ENCODE measurements at regions not wholly inside any gene's neighbourhood (a gene's known extent, or its start where the extent isn't known, plus 50 kb on each side); places are given as distances from the start of the nearest gene placed in this dataset.

DNA sequence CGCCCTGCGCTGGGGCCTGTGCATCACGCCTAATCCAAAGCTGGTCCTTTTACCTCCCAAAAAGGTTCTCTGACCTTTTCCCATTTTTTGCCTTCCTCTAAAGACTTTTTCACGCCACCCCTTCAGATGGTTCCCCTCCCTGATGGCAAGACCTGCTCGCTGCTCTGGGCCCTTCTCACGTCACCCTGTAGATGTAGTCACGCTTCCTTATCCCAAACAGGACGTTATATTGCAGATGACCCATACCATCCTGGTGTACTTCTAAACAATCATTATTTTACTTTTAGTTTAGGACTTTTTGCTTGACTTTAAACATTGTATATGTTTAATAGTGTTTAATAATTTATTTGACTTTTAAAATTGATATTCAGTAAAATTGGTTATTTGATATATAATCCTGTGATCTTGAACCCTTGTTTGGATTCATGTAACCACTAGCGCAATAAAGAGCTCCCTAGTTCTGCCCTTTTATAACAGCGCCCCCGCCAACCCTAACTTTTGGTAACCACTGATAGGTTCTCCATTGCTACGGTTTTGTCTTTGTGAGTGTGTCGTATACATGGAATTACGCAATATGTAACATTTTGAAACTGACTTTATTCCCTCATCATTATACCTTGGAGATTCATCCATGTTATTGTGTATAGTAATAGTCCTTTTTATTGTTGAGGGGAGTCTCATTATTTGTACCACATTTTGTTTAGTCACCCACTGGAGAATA, 159.0 kb upstream of the CHRNA7 start:
- DNase-seq (ENCODE audit: low read depth): no peak

DNA sequence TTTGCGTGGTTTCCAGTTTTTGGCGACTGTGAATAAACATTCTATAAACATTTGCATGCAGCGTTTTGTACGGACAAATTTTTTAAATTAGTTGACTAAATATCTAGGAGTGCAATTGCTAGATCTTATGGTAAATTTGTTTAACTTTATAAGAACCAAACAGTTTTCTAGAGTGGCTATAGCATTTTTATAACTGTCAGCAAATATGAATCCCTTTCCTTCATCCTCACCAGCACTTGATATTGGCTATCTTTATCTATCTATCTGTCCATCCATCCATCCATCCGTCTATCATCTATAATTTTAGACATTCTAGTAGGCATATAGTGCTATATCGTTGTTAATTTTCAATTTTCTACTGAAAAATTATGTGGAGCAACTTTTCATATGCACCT, 158.4 kb upstream of the CHRNA7 start:
- DNase-seq (ENCODE audit: low read depth): no peak

DNA sequence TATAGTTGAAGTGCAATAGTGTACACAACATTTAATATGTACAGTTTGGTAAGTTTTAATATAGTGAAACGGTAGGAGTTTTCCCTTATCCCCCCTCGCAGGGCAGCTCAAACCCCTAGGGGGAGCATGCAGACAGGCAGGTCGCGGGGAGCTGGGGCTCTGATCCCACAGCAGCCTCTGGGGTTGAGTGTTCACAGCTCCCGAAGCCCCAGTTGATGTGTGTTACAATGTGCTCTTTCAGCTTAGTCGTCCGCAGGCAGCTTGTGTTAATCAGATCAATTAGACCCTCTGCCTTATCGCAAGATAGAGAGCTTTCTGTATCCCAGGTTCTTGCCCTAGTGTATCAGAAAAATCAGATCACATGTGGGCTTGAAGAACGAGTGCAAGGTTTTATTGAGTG, 143.1 kb upstream of the CHRNA7 start:
- no peak for DNase-seq (ENCODE audit: low read depth)

DNA sequence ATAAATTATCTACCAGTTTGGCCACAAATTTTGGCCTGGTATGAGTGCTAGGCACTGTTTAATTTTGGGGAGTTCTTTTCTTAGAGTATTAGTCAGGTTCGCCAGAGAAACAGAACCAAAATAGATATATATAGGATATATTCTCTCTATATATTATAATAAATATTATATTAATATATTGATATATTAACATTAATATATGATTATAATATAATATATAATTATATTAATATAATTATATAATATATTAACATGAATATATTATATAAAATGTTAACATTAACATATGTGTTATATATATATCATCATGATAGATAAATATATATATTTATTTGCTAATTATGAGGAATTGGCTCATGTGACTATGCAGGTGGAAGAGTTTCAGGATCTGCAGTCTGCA, 137.8 kb upstream of the CHRNA7 start:
- DNase-seq (ENCODE audit: low read depth): no peak

DNA sequence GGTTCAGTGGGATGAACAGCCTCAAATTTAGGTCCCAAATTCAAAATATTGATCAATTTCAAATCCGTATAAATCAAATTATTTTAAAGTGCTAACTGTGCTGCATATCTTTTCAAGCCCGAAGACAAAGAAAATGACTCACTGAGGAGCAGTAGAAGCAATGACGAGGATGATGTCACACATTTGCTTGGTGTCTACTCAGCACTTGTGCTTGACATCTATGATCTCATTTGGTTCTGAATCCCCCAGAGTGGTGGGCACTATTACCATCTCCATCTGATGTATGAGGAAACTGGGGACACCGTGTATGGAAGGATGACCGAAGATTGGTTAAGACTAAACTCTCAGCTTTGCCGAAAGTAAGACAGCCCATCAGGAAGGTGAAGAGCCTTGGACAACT, 136.5 kb upstream of the CHRNA7 start:
- DNase-seq (ENCODE audit: low read depth): no peak

DNA sequence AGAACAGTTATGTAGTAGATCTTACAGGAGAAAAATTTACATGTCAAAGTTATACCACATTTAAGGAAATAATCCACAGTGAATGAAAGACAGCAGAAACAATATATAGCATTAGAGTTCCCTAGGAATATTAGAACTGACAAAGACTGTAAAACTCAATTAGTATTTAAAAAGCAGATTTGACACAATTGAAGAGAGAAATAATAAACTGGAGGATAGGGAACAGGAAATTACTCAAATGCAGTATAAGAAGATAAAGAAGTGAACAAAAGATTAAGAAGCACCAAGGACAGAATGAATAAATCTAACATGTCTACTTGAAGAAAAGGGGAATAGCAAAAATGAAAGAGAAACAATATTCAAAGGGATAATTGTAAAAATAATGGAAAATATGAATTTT, 132.6 kb upstream of the CHRNA7 start:
- no peak for DNase-seq (ENCODE audit: low read depth)

DNA sequence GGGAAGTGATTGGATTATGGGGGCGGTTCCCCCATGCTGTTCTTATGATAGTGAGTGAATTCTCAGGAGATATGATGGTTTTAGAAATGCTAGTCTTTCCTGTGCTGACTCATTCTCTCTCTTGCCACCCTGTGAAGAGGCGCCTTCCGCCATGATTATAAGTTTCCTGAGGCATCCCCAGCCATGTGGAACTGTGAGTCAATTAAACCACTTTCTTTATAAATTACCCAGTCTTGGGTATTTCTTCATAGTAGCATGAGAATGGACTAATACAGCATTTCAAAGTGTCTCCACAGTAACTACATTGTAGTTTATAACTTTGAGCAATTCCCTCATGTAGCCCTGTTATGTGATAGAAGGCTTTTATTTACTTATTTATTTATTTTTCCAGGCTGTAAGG, 128.8 kb upstream of the CHRNA7 start:
- DNase-seq (ENCODE audit: low read depth): no peak

DNA sequence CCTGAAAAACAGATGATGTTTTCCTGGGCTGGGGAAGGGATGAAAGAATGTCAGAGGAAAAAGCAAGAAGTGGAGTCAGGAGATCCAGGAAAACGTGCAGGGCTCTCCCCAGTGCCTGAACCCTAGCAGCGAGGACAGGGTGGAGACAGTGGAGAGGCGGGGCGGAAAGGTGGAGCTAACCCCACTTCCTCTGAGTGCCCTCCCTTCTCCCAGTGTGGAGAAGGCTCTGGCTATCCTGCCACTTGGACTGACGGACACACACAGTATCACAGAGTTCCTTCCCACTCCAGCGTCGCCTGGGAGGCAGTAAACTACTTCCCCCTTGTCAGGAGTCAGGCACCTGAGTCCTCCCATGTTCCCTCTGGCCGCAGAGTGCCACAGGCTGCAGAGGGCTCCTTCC, 125.3 kb upstream of the CHRNA7 start:
- DNase-seq (ENCODE audit: low read depth): no peak

DNA sequence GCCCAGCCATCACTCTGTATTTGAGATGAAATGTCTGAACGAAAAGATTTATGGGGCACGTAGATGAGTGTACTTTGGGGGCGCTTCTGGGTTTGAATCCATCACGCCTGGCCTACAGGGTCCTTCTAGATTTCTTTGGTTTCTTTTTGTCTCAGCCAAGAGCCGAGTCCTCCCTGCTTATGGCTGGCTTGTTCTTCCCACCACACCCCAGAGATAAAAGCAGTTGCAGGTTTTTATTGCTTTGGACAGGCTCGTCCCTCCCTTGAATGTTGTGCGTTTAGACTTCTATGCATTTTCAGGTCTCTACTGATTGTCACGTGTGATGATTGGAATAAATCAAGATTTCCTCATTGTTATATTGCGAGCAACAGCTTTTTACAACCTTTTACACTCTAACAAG, 104.8 kb upstream of the CHRNA7 start:
- no peak for DNase-seq (ENCODE audit: low read depth)

DNA sequence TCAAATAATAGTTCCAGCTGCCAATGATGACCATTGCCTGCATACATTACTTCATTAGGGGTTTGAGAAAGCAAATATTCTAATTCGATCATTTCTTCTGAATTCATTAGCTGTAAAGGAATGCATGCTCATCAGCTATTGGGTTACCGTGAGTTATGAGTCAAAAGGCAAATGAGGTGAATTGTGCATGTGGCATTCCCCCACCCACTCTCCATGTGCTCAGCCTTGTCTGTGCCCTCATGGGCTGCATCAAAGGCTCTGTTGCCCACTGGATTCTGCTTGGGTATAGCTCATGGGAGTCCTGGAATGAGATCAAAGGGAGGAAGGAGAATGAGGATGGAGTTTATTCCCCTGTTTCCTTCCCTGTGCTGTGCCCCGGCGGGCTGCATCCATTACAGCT, 99.3 kb upstream of the CHRNA7 start:
- DNase-seq (ENCODE audit: low read depth): no peak

DNA sequence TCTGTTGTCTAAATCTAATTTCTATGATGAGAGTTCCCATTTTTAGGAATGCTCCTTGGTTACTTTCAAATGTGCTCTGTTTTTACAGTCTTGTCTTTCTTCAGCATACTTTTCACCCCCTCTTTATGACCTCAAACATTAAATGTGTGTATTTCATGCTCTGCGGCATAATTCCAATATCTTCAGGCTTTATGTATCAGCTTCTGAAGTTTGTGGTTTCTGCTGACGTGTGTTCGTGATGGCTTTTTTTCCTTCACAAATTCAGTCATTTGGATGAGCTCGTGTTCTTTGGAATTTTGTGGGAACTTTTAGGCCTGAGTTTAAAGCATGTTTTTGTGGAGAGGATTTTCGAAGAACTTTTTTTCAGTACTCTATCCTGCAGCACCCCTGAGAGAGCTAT, 97.7 kb upstream of the CHRNA7 start:
- no peak for DNase-seq (ENCODE audit: low read depth)

DNA sequence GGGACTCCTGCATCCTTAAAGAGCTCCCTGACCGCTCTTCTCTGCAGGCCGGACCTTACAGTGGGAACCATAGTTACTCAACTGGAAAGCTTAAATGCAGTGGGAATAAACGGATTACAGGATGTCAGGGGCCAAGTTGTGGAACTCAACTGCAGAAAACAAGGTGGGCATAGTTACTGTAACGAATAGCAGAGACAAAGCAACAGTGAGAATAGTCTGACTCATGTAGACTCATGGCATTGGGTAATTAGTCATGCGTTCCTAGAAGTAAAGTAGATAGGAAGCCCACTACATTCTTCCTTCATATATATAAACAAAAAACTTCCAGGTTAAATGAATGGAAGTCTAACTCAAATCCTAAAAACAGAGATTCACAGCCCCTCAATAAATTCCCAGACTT, 95.5 kb upstream of the CHRNA7 start:
- no peak for DNase-seq (ENCODE audit: low read depth)

DNA sequence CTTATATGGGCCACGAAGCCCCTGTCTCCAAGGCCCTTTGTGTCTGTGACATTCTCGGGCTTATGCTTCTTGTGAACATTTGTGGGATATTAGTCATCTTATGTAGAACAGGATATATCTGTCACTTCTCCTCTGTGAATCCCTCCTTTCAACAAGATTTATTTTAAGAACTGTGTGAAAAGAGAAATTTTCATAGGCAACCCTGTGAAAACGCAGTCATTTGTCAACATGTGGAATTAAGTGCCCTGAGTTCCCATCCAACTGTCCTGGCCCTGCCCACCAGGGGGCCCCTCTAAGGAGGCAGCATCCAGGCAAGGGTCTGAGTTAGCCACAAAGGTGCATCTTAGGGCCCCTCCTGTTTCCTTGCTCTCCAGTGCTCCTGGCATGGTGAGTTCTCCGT, 76.8 kb upstream of the CHRNA7 start:
- no peak for DNase-seq (ENCODE audit: low read depth)

DNA sequence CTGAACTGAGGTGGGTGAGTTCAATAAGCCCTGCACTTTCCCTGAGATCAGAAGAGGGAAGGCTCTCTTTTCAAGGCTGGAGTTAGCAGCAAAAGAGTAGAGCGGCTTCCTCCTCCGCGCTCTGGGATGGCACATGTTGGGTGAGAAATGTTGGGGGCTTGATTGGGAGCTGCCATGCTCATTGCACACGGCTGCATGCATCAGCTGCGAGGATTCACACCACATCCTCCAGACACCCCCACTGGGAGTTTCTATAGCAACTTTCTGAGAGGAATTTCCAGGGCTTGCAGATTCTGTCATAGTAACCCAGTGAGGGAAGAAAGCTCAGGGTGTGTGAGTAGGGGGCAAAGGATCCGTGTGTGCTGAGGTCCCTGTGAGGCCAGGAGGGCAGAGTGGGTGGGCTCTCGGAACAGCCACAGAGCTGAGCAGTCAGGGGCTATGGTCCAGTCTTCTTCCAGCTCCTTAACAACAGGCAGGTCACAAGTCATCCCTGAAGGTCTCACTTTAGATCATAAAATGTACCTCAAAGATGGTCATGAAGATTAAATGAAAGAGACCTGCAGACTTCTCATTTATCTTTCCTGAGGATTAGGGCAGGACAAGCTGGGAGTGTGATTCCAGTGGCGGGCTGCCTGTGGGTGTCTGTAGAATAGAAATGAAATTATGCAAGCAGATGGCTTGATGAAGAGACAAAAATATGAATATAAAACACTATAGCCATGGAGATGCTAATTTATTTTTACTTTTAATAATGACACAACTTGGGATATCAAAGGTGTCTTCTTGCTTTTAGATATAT, 75.7 kb upstream of the CHRNA7 start:
- no peak for DNase-seq (ENCODE audit: low read depth)

DNA sequence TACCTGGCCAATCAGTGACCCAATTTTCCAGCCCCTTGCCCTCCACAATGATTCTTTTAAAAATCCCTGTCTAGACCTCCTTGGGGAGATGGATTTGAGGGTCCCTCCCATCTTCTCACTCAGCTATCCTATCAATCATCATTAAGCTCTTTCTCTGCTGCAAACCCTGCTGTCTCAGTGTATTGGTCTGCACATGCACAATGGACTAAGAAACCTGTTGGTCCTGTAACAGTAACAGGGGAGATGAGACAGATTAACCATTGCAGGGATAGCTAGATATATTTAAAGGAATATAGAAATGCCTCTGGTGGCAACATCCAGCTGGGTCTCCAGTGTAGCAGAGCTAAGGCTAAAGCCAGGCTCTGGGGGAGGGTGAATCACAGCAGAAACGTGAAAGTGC, 74.6 kb upstream of the CHRNA7 start:
- DNase-seq (ENCODE audit: low read depth): no peak

DNA sequence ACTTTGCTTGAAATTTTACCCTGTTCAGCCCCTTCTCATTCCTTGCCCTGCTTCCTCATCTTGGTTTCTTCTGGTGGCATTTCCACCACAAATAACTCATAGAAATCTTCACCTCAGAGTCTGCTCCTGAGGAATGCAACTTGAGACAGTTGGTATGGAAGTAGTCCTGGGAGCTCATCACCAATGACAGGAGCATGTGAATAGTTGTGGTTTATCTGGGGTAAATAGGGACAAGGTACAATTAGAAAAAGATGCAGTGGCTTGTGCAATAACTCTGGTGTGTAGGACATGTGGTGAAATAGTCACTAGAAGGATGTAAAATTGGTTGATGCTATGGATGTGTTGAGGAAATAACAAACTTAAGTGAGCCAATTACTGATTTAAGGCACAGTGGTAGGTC, 72.7 kb upstream of the CHRNA7 start:
- DNase-seq (ENCODE audit: low read depth): no peak

DNA sequence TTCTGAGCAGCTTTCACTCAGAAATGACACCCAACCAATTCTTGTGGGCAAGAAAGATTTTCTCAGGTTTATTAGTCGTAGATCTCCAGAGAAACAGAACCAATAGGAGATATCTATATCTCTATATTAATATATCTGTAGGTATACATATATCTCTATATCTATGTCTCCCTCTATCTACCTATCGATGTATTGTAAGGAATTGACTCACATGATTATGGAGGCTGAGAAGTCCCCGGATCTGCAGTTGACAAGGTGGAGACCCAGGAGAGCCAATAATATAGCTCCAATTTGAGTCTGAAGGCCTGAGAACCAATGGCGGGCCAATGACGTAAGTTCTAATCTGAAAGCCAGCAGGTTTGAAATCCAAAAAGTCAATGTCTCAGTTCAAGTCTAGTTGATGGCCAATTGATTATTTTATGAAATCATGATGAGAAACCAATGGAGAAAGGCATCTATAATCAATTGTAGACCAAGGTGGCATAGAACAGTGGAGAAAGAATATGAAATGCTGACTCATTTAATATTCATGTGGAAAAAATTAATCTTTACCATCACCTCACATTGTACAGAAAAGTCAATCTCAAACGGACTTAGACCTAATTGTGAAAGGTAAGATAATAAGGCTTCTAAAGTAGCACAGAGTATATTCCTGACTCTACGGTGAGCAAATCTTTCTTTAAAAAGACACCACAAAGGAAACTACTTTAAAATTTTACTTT, 65.6 kb upstream of the CHRNA7 start:
- no peak for DNase-seq (ENCODE audit: low read depth)

DNA sequence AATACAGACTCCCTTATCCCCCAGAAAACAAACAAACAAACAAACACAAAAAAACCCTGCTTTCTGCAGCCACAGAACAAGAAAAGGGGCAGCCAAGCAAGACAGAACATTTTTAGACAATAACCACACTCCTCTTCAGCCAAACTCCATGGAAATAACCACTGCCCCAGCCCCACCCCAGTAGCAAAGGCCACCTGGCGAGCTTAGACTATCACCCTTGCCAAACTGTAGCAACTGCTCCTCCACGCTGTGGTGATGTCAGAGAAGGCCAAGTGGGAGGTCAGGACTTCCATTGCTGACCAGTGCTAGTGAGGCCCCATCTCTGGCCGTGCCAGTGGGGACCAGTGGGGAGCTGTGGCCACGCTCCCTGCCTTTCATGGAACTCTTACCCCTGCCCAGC, 60.3 kb upstream of the CHRNA7 start:
- DNase-seq (ENCODE audit: low read depth): no peak

DNA sequence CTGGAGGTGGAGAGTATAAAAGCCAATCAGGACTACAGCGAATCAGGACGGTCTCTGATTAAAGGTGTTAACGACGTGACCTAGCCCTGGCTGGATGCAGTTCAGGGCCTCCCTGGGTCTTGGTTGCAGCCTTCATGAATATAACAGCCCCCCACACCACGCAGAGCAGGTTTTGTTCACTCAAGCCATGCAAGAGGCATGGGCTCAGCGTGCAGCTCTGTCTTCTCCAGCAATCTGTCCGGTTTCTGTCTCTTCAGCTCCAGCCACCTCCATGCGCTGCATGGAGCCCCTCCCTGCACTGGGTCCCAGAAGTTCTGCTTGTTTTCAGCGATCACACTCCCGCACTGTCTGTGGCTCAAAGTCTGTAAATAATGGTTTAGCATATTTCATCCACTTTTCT, 57.1 kb upstream of the CHRNA7 start:
- DNase-seq (ENCODE audit: low read depth): no peak

DNA sequence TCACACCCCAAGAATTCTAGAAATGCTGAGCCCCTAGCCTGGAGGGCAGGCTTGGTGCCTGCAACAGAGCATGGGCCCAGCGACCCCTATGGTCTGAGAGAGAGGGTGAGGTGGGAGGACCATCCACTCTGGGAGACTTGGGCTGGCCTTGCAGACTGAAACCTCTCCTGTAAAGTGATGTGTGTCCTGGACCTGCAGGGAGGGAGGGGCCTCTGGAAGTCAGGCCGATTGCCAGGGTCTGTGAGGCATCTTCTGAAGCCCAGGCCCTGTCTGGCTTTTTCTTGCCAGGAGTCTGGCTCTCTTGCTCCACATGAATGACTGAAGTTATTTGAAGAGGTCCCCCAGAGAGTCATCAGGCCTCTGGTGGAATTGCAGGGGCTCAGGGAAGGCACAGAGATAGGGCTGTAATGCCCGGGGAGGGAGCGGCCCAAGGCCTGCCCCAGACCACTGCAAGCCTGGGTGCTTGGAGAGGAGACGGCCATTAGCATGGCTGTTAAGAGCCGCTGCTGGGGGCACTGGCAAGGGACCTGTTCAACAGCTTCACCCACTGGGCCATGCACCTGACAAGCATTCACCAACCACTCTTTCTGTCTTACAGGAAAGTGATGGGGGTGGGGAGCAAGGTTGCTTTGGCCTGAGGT, 56.0 kb upstream of the CHRNA7 start:
- no peak for DNase-seq (ENCODE audit: low read depth)

DNA sequence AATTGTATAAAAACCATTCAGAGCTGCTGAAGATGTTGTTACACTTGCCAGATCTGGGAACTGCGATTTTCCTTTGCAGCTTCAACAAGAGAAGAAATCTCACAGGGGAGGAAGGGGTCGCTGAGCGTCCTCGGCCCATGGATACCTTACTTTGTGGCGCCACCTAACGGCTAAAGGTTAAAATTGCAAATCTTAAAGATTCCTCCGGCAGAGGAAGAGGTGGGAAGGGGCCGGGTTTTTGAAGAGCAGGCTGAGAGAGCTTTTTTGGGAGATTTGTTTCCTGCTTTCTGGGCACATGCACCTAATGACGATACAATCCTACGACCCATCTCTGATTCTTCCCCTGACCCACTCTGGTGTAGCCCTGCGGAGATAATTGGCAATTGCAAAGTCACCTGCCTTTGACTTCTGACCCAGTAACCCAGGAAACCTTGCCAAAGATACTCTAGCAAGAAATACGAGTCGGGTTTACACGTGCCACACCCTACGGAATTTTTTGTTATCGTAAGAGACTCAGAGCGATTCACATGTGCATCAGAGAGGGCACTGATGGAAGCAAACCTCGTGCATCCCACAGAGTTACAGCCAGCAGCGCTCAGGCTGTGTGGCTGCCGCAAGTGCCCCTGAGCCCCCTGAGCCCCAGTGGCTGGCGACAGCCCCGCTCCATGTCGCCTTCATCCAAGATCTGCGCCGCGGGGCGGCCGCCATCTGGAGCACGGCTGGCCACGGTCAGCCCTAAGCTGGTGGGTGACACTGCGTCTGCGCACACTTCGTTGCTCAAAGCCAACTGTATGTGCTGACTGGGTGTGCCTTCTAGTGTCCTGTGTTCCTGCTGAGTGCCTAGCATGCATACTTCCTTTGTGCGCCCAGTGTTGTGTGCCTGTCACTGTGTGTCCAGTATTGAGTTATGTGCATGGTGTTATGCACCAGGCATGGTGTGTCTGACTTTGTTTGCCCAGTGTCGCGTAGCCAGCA, 55.2 kb upstream of the CHRNA7 start:
- DNase-seq (ENCODE audit: low read depth): no peak

DNA sequence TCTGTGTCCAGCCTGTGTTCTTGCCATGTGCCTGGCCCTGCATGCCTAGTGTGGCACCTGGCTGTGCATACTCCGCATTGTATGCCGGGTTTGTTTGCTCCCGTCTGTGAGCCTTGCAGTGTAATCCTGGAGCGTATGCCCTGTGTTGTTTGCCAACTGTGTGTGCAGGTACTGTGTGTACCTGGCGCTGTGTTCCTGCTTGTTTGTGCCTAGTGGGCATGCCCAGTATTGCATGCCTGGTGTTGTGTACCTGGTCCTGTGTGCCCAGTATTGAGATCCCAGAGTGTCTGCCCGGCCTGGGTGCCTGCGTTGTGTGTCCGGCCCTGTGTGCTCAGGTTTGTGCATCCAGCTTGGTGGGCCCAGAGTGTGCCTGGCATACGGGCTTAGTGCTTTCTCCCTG, 54.5 kb upstream of the CHRNA7 start:
- DNase-seq (ENCODE audit: low read depth): no peak

All from T-helper 22 cell (primary cell).